Adrenal gland (tissue), 9 donors: ENCODE measurements at regions not wholly inside any gene's neighbourhood (a gene's known extent, or its start where the extent isn't known, plus 50 kb on each side); places are given as distances from the start of the nearest gene placed in this dataset.

Experiments
- DNase-seq, 7 donors: peaks; one replicate each; pipeline ENCODE4 v3.0.0-alpha.2; 2019 to 2020
- H3K27ac ChIP-seq, 5 donors: fragments of 200-600 bp; sonication (generic) in 4 of 5; 1 replicate in 3 of 5; 2 replicates in 2 of 5; pipeline versions ENCODE4 v1.5.1 to v1.8.0; 2016 to 2020; ENCODE audit warnings: mild to moderate bottlenecking in 1 of 5
- H3K27me3 ChIP-seq: fragments of 200-600 bp; 2 replicates; pipeline ENCODE4 v1.8.0; 2021
- H3K36me3 ChIP-seq, 2 donors: fragments of 200-600 bp; replicated peaks in 1 of 2; 1 replicate in 1 of 2; 2 replicates in 1 of 2; pipeline versions ENCODE4 v1.5.1 to v1.8.0; 2018 to 2022
- H3K4me1 ChIP-seq, 2 donors: fragments of 200-600 bp; replicated peaks in 1 of 2; 1 replicate in 1 of 2; 2 replicates in 1 of 2; pipeline versions ENCODE4 v1.5.1 to v1.8.0; 2018 to 2021
- H3K4me3 ChIP-seq, 4 donors: fragments of 200-600 bp; sonication (generic) in 3 of 4; one replicate each; pipeline ENCODE4 v1.5.1; 2016 to 2018
- H3K9me3 ChIP-seq, 3 donors: fragments of 200-600 bp; sonication (generic) in 1 of 3; replicated peaks in 1 of 3; 1 replicate in 2 of 3; 2 replicates in 1 of 3; pipeline versions ENCODE4 v1.5.1 to v1.8.0; 2016 to 2021
- CTCF ChIP-seq, 6 experiments: fragments of 450-650 bp in 4 of 6; fragments of 200-600 bp in 2 of 6; sonication (generic) in 1 of 6; IDR thresholded peaks; 1 replicate in 5 of 6; 2 replicates in 1 of 6; pipeline versions ENCODE4 v1.5.1 to v1.8.0; 2016 to 2021; ENCODE audit warnings: antibody characterized with exemption in 6 of 6, mild to moderate bottlenecking in 2 of 6, moderate library complexity in 1 of 6
- POLR2A ChIP-seq, 2 donors: fragments of 450-650 bp; IDR thresholded peaks; one replicate each; pipeline ENCODE4 v1.6.1; 2017; ENCODE audit warnings: antibody characterized with exemption in 2 of 2, mild to moderate bottlenecking in 2 of 2, moderate library complexity in 1 of 2
- WGBS, 4 donors: extraction: QIAGEN DNeasy Blood & Tissue Kit in 2 of 4; methylation state at CpG; one replicate each; pipeline versions ENCODE4 v1.1.5 to v1.1.7; 2013 to 2017; 5-methylcytosine and 5-hydroxymethylcytosine counted together
- intact Hi-C, 2 donors: fragments of 100-400 bp; cut with DNase I; formaldehyde crosslinking; loops; one replicate each; pipeline versions ENCODE4 v1.14.1 to v1.15.0; 2022 to 2023
- donor health status: healthy with polysubstance abuse.
- donor health status: Bipolar disorder and iron deficiency.
- donor health status: DM: yes; HTN: yes; CAD: no.
- donor health status: DM: no; HTN: no; CAD: no.
- donor health status: DM: no; HTN: no; CAD: no.

GRCh38 chr6:113162739-113163138 is 694.4 kb upstream of the MARCKS start:
- Histone ChIP-seq H3K27me3 (no peaks in the 10 kb centered on the region), H3K27ac (no peak overlapping the region), H3K4me1 (no peaks in the 10 kb centered on the region), H3K36me3 (no peaks in the 10 kb centered on the region), H3K9me3 (peaks cover 0 to 4% (median 0%) of the 10 kb centered on the region in 3 donors), H3K4me3 (no peak overlapping the region)
- TF ChIP-seq CTCF (IDR thresholded peaks at IDR 0.05), result no peak
- no peak for TF ChIP-seq POLR2A (IDR thresholded peaks at IDR 0.05)
- 83 to 97% (median 87%) methylated on average over 1 of the region's 1 CpG for WGBS, 4 donors
- intact Hi-C loops, result no loop called here
- DNase-seq, result no peak

GRCh38 chr6:113168057-113168456 is 689.1 kb upstream of the MARCKS start:
- Histone ChIP-seq H3K36me3 (no peaks in the 10 kb centered on the region), H3K27ac (no peak overlapping the region), H3K27me3 (no peaks in the 10 kb centered on the region), H3K4me3 (no peak overlapping the region), H3K9me3 (no peaks in the 10 kb centered on the region), H3K4me1 (peaks cover 5 to 9% of the 10 kb centered on the region in 2 donors)
- no peak for DNase-seq
- intact Hi-C loops, result no loop called here
- TF ChIP-seq CTCF (IDR thresholded peaks at IDR 0.05) (no peak), POLR2A (IDR thresholded peaks at IDR 0.05) (no peak)
- WGBS, 4 donors, result 73 to 82% (median 80%) methylated on average over 1 of the region's 1 CpG

GRCh38 chr6:113169484-113169883 is 687.7 kb upstream of the MARCKS start:
- Histone ChIP-seq H3K4me3 (no peak overlapping the region), H3K36me3 (no peaks in the 10 kb centered on the region), H3K9me3 (no peaks in the 10 kb centered on the region), H3K4me1 (peaks cover 5 to 9% of the 10 kb centered on the region in 2 donors), H3K27me3 (no peaks in the 10 kb centered on the region), H3K27ac (no peak overlapping the region)
- intact Hi-C loops, result no loop called here
- no peak for DNase-seq
- 91 to 100% (median 98%) methylated on average over 1 of the region's 1 CpG for WGBS, 4 donors
- TF ChIP-seq CTCF (IDR thresholded peaks at IDR 0.05), result no peak
- TF ChIP-seq POLR2A (IDR thresholded peaks at IDR 0.05), result no peak

GRCh38 chr6:113170454-113170853 is 686.7 kb upstream of the MARCKS start:
- intact Hi-C loops, result no loop called here
- Histone ChIP-seq H3K4me1 (peaks cover 5 to 9% of the 10 kb centered on the region in 2 donors), H3K4me3 (no peak overlapping the region), H3K36me3 (no peaks in the 10 kb centered on the region), H3K27me3 (no peaks in the 10 kb centered on the region), H3K9me3 (no peaks in the 10 kb centered on the region), H3K27ac (no peak overlapping the region)
- no peak for TF ChIP-seq CTCF (IDR thresholded peaks at IDR 0.05)
- TF ChIP-seq POLR2A (IDR thresholded peaks at IDR 0.05), result no peak
- 89 to 100% (median 94%) methylated on average over 1 of the region's 1 CpG for WGBS, 4 donors
- DNase-seq, result no peak
